ENCODE measurements at regions not wholly inside any gene's neighbourhood (a gene's known extent, or its start where the extent isn't known, plus 50 kb on each side); places are given as distances from the start of the nearest gene placed in this dataset.

- Mint-ChIP-seq H3K4me1 (ENCODE audit: low read depth, unreplicated experiment) (no peaks in the 10 kb centered on the region), H3K4me3 (ENCODE audit: unreplicated experiment) (no peak overlapping the region), H3K9me3 (ENCODE audit: unreplicated experiment) (no peaks in the 10 kb centered on the region), H3K27me3 (ENCODE audit: unreplicated experiment) (peaks cover 1% of the 10 kb centered on the region), H3K36me3 (ENCODE audit: unreplicated experiment) (no peaks in the 10 kb centered on the region), H3K27ac (ENCODE audit: unreplicated experiment) (no peak overlapping the region)
- no peak for TF ChIP-seq CTCF (IDR thresholded peaks at IDR 0.05; ENCODE audit: partially characterized antibody, unreplicated experiment)
- DNase-seq, result no peak
These were observed 54.0 kb upstream of the SLIT3 start for GRCh38 chr5:169354921-169355320.

GRCh38 chr5:169354263-169354662 is 53.3 kb upstream of the SLIT3 start:
- H3K27ac Mint-ChIP-seq (ENCODE audit: unreplicated experiment), result no peak overlapping the region
- no peak for TF ChIP-seq CTCF (IDR thresholded peaks at IDR 0.05; ENCODE audit: partially characterized antibody, unreplicated experiment)
- no peak for DNase-seq
- H3K27me3 Mint-ChIP-seq (ENCODE audit: unreplicated experiment), result peaks cover 1% of the 10 kb centered on the region
- H3K9me3 Mint-ChIP-seq (ENCODE audit: unreplicated experiment), result no peaks in the 10 kb centered on the region
- no peaks in the 10 kb centered on the region for H3K36me3 Mint-ChIP-seq (ENCODE audit: unreplicated experiment)
- H3K4me3 Mint-ChIP-seq (ENCODE audit: unreplicated experiment), result no peak overlapping the region
- H3K4me1 Mint-ChIP-seq (ENCODE audit: low read depth, unreplicated experiment), result no peaks in the 10 kb centered on the region

- no peaks in the 10 kb centered on the region for H3K9me3 Mint-ChIP-seq (ENCODE audit: unreplicated experiment)
- no peak for DNase-seq
- H3K27me3 Mint-ChIP-seq (ENCODE audit: unreplicated experiment), result peaks cover 1% of the 10 kb centered on the region
- no peak for TF ChIP-seq CTCF (IDR thresholded peaks at IDR 0.05; ENCODE audit: partially characterized antibody, unreplicated experiment)
- H3K4me3 Mint-ChIP-seq (ENCODE audit: unreplicated experiment), result no peak overlapping the region
- H3K27ac Mint-ChIP-seq (ENCODE audit: unreplicated experiment), result no peak overlapping the region
- H3K4me1 Mint-ChIP-seq (ENCODE audit: low read depth, unreplicated experiment), result no peaks in the 10 kb centered on the region
- no peaks in the 10 kb centered on the region for H3K36me3 Mint-ChIP-seq (ENCODE audit: unreplicated experiment)
These were observed 52.0 kb upstream of the SLIT3 start for GRCh38 chr5:169352901-169353300.

DNA sequence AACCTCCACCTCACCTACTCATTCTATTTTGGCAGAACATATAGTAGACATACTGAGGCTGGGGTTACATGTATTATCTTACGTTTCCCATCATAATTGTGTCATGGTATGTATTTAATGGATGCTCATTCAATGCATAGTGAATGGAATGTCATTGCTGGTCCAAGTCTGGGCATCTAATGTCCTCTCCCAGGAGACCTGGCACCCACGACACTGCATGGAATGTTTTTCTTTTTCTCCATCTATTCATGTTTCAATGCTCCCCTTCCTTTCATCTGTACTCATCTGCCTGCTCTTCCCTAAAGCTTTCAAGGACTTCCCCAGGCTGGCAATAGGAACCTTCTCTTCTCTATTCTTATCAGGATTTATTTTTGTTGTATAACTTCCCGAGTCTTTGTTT is 50.8 kb upstream of the SLIT3 start:
- no peaks in the 10 kb centered on the region for H3K36me3 Mint-ChIP-seq (ENCODE audit: unreplicated experiment)
- H3K27ac Mint-ChIP-seq (ENCODE audit: unreplicated experiment), result no peak overlapping the region
- H3K4me1 Mint-ChIP-seq (ENCODE audit: low read depth, unreplicated experiment), result no peaks in the 10 kb centered on the region
- H3K9me3 Mint-ChIP-seq (ENCODE audit: unreplicated experiment), result no peaks in the 10 kb centered on the region
- no peak for TF ChIP-seq CTCF (IDR thresholded peaks at IDR 0.05; ENCODE audit: partially characterized antibody, unreplicated experiment)
- no peak for DNase-seq
- peaks cover 1% of the 10 kb centered on the region for H3K27me3 Mint-ChIP-seq (ENCODE audit: unreplicated experiment)
- no peak overlapping the region for H3K4me3 Mint-ChIP-seq (ENCODE audit: unreplicated experiment)

DNA sequence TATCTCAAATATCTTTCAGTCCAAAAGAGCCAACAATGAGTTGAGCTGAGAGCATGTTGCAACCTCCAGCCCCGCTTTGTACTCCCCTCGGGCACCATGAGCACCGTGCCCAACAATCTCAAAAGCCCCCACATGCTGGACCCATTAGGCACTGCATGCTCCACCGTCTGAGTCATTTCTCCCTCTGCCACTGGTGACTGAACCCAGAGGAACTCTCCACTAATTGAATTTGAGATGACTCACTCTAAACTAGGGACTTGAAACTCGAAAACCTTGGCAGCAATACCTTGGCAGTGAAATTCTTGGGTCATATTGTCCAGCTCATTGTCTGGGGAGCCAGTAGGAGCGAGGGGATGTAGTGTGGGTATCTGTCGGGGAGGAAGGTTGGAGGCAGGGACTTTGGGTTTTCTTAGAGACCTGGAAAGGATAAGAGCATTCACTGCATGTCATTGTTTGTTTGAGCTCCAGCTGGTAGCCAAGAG is 49.9 kb upstream of the SLIT3 start:
- Mint-ChIP-seq H3K4me1 (ENCODE audit: low read depth, unreplicated experiment) (no peaks in the 10 kb centered on the region), H3K9me3 (ENCODE audit: unreplicated experiment) (no peaks in the 10 kb centered on the region), H3K27me3 (ENCODE audit: unreplicated experiment) (peaks cover 1% of the 10 kb centered on the region), H3K4me3 (ENCODE audit: unreplicated experiment) (no peak overlapping the region), H3K36me3 (ENCODE audit: unreplicated experiment) (no peaks in the 10 kb centered on the region), H3K27ac (ENCODE audit: unreplicated experiment) (no peak overlapping the region)
- no peak for DNase-seq
- TF ChIP-seq CTCF (IDR thresholded peaks at IDR 0.05; ENCODE audit: partially characterized antibody, unreplicated experiment), result no peak
